K562 (cell line): ENCODE measurements at regions not wholly inside any gene's neighbourhood (a gene's known extent, or its start where the extent isn't known, plus 50 kb on each side); places are given as distances from the start of the nearest gene placed in this dataset.

Experiments used
- ATAC-seq: fragments of 200-7000 bp; cut with Tn5 transposase; 3 replicates; pipeline ENCODE4 v1.9.1; 2020; ENCODE audit warnings: moderate library complexity
- BruUV-seq: library from RNA; stranded (reverse); fragments of 400-500 nt; replicated peaks from 2 replicates; lab custom pipeline; 2021; lab: Mats Ljungman, UMichigan
- CTCF ChIA-PET: fragments of 300-600 bp; formaldehyde crosslinking; extraction: SDS; loops from one replicate; lab custom pipeline; 2021; ENCODE audit warnings: low intra/inter-chr PET ratio; lab: Yijun Ruan, JAX
- POLR2A ChIA-PET: fragments of 300-600, 350-650 bp; sonication (Branson Sonifier 250); formaldehyde crosslinking; extraction: SDS; loops from one replicate; lab custom pipeline; 2021; ENCODE audit warnings: antibody characterized with exemption, inconsistent platforms; lab: Yijun Ruan, JAX
- DNase-seq, 4 experiments: peaks; one replicate each; pipeline versions ENCODE4 v3.0.0 to v3.0.0-alpha.2; 2011 to 2018; ENCODE audit warnings: low spot score in 3 of 4, mixed read lengths in 3 of 4; ENCODE audit errors: extremely low read depth in 1 of 4
- FAIRE-seq: peaks from 2 replicates; lab custom pipeline; 2011; peaks lifted over from hg19 to GRCh38; lab: Jason Lieb, UNC
- H2AFZ ChIP-seq: 2 replicates; pipeline ENCODE4 v1.6.0; 2011; ENCODE audit warnings: low read depth, low read length, control low read depth, inconsistent platforms
- H3K27ac ChIP-seq: fragments of 200-600 bp; 3 replicates; pipeline ENCODE4 v1.8.0; 2011; ENCODE audit warnings: low read depth, mild to moderate bottlenecking, control low read depth, inconsistent platforms, low read length, moderate library complexity, mixed read lengths; ENCODE audit errors: extremely low read depth
- H3K27me3 ChIP-seq, 2 experiments: fragments of 300-600 bp in 1 of 2; 2 replicates in 1 of 2; 3 replicates in 1 of 2; pipeline versions ENCODE4 v1.6.0 to v1.8.0; 2011; ENCODE audit warnings: inconsistent platforms in 2 of 2, low read length in 2 of 2, mild to moderate bottlenecking in 1 of 2, mixed read lengths in 1 of 2, moderate library complexity in 1 of 2; ENCODE audit not compliant: control insufficient read depth in 2 of 2, insufficient read depth in 2 of 2
- H3K36me3 ChIP-seq: fragments of 300-600 bp; 3 replicates; pipeline ENCODE4 v1.8.0; 2011; ENCODE audit warnings: mild to moderate bottlenecking, low read length, inconsistent platforms; ENCODE audit not compliant: control insufficient read depth, insufficient read depth
- H3K4me1 ChIP-seq, 2 experiments: fragments of 200-600 bp in 1 of 2; replicated peaks in 1 of 2; 2 replicates in 1 of 2; 3 replicates in 1 of 2; pipeline versions ENCODE4 v1.5.1 to v1.8.0; 2011; ENCODE audit warnings: inconsistent platforms in 2 of 2, low read length in 2 of 2, mild to moderate bottlenecking in 1 of 2, mixed read lengths in 1 of 2, moderate library complexity in 1 of 2; ENCODE audit not compliant: control insufficient read depth in 2 of 2, insufficient read depth in 2 of 2
- H3K4me2 ChIP-seq: 2 replicates; pipeline ENCODE4 v1.6.1; 2011; ENCODE audit warnings: low read length, control low read depth, inconsistent platforms, mixed read lengths; ENCODE audit not compliant: insufficient read depth
- H3K4me3 ChIP-seq: fragments of 200-600 bp; sonication (generic), shearing (Covaris generic); 2 replicates; pipeline ENCODE4 v1.5.1; 2016; ENCODE audit warnings: control low read depth, inconsistent platforms
- H3K79me2 ChIP-seq: fragments of 200-600 bp; 3 replicates; pipeline ENCODE4 v1.8.0; 2011; ENCODE audit warnings: low read length, inconsistent platforms; ENCODE audit not compliant: control insufficient read depth, insufficient read depth
- H3K9ac ChIP-seq, 2 experiments: 2 replicates each; pipeline versions ENCODE4 v1.6.0 to v1.6.1; 2011; ENCODE audit warnings: low read depth in 2 of 2, low read length in 2 of 2, control low read depth in 1 of 2, inconsistent platforms in 1 of 2, mild to moderate bottlenecking in 1 of 2, mixed read lengths in 1 of 2; ENCODE audit not compliant: insufficient read depth in 1 of 2
- H3K9me1 ChIP-seq: one replicate; pipeline ENCODE4 v1.6.0; 2011; ENCODE audit warnings: inconsistent platforms, mild to moderate bottlenecking, low read length, moderate library complexity; ENCODE audit not compliant: control insufficient read depth, insufficient read depth
- H3K9me3 ChIP-seq: replicated peaks from 2 replicates; pipeline ENCODE4 v1.5.1; 2011; ENCODE audit warnings: low read depth, low read length, inconsistent platforms; ENCODE audit not compliant: control insufficient read depth, insufficient read depth
- H4K20me1 ChIP-seq: replicated peaks from 2 replicates; pipeline ENCODE4 v1.6.1; 2011; ENCODE audit warnings: low read length, inconsistent platforms, mixed read lengths; ENCODE audit not compliant: control insufficient read depth, insufficient read depth
- HDAC6 ChIP-seq: IDR thresholded peaks from 2 replicates; pipeline ENCODE4 v1.6.1; 2012; ENCODE audit warnings: low read depth, mild to moderate bottlenecking, control low read depth, inconsistent platforms, low read length, moderate library complexity
- HEY1 ChIP-seq: fragments of 250-450 bp; sonication (Bioruptor Pico); IDR thresholded peaks from 2 replicates; pipeline ENCODE4 v1.5.0; 2020; ENCODE audit warnings: mild to moderate bottlenecking, moderate library complexity, borderline replicate concordance
- HMG20A ChIP-seq: fragments of 450-650 bp; formaldehyde crosslinking; conservative IDR thresholded peaks from 2 replicates; pipeline ENCODE4 v1.4.0; 2020; ENCODE audit warnings: mild to moderate bottlenecking, mixed read lengths
- MECOM ChIP-seq: fragments of 250-450 bp; sonication (Bioruptor Pico); IDR thresholded peaks from 2 replicates; pipeline ENCODE4 v1.8.0; 2022; ENCODE audit warnings: inconsistent platforms
- MEF2D ChIP-seq: conservative IDR thresholded peaks from 2 replicates; pipeline ENCODE4 v1.6.1; 2016; ENCODE audit warnings: low read depth, missing genetic modification characterization, missing compliant biosample characterization
- NCOA6 ChIP-seq: fragments of 450-650 bp; IDR thresholded peaks from 2 replicates; pipeline ENCODE4 v1.6.1; 2017; ENCODE audit warnings: mild to moderate bottlenecking
- NFE2L1 ChIP-seq: fragments of 450-650 bp; IDR thresholded peaks from 2 replicates; pipeline ENCODE4 v1.6.1; 2016; ENCODE audit warnings: missing genetic modification characterization, low read depth, mild to moderate bottlenecking, missing compliant biosample characterization, moderate library complexity, borderline replicate concordance
- PKNOX1 ChIP-seq: fragments of 450-650 bp; IDR thresholded peaks from 2 replicates; pipeline ENCODE4 v1.6.1; 2016
- ZNF347 ChIP-seq: fragments of 450-650 bp; formaldehyde crosslinking; IDR thresholded peaks from 2 replicates; pipeline ENCODE4 v1.4.0; 2020; ENCODE audit warnings: low read depth, mild to moderate bottlenecking, moderate library complexity
- ZNF740 ChIP-seq, 3 experiments: fragments of 200-800 bp in 1 of 3; sonication (Bioruptor generic) in 1 of 3; sonication (generic) in 1 of 3; formaldehyde crosslinking in 1 of 3; IDR thresholded peaks; 2 replicates each; pipeline versions ENCODE4 v1.6.1 to v1.8.0; 2016 to 2022; ENCODE audit warnings: mild to moderate bottlenecking in 2 of 3, missing compliant biosample characterization in 2 of 3, missing genetic modification characterization in 2 of 3, missing genetic modification reagents in 1 of 3
- WGBS: fragments of 100-300 bp; shearing (Covaris generic); methylation state at CpG from one replicate; pipeline ENCODE4 v1.1.6; 2016; ENCODE audit warnings: low coverage, mixed read lengths; ENCODE audit not compliant: insufficient coverage; ENCODE audit errors: missing lambda C conversion rate; 5-methylcytosine and 5-hydroxymethylcytosine counted together
- in situ Hi-C: fragments of 300-500 bp; cut with MboI; formaldehyde crosslinking; loops from 4 replicates; pipeline ENCODE4 v1.15.0; 2018; ENCODE audit warnings: inconsistent platforms, mixed read lengths
- intact Hi-C: fragments of 100-400 bp; cut with micrococcal nuclease; formaldehyde crosslinking; loops from 2 replicates; pipeline ENCODE4 v1.14.2; 2022
- TF ChIP-seq, protein P1 (sequence below), 2 experiments: fragments of 450-650 bp; formaldehyde crosslinking in 1 of 2; IDR thresholded peaks; 2 replicates each; pipeline versions ENCODE4 v1.4.0 to v1.6.1; 2014 to 2020; ENCODE audit warnings: mild to moderate bottlenecking in 2 of 2, borderline replicate concordance in 1 of 2, low read depth in 1 of 2

GRCh38 chr2:175309799-175310198 is 128.3 kb upstream of the ATP5MC3 start:
- DNase-seq (peak; percentile 35 to 68 (median 43)), ATAC-seq (peak; percentile 93), FAIRE-seq (peak; percentile 79)
- in situ Hi-C loops = no loop called here
- ChIA-PET CTCF (interaction anchor here (0.7 kb wide), 1 partner anchor 1815 kb away, joined by 3 read pairs; no protein-coding TSS in a partner anchor), POLR2A (no interaction called here)
- no peak overlapping the region for H3K27ac ChIP-seq
- H3K9me3 ChIP-seq = no peaks in the 10 kb centered on the region
- H2AFZ ChIP-seq = no peak overlapping the region
- H3K27me3 ChIP-seq = peaks cover 0 to 3% of the 10 kb centered on the region in 2 experiments; a peak in 2 of 5 replicates
- H3K9ac ChIP-seq = no peak overlapping the region
- no peak overlapping the region for H3K4me3 ChIP-seq
- H3K4me2 ChIP-seq = no peak overlapping the region
- no peaks in the 10 kb centered on the region for H4K20me1 ChIP-seq
- H3K4me1 ChIP-seq = no peaks in the 10 kb centered on the region; a peak in 1 of 5 replicates
- 4% methylated on average over 3 of the region's 3 CpGs for WGBS
- intact Hi-C loops = loop anchor here (2.0 kb wide), 2 partner anchors 19 to 777 kb away; no protein-coding TSS in a partner anchor
- no peaks in the 10 kb centered on the region for H3K9me1 ChIP-seq
- H3K36me3 ChIP-seq = no peaks in the 10 kb centered on the region
- BruUV-seq = no TSS peak
- H3K79me2 ChIP-seq = no peaks in the 10 kb centered on the region
- TF ChIP-seq HMG20A (CRISPR knock-in tag) (no peak), PKNOX1 (no peak), HDAC6 (no peak), ZNF740 (CRISPR knock-in tag; IDR thresholded peaks at IDR 0.05) (no peak), ZNF740 (tag; IDR thresholded peaks at IDR 0.05) (0 out of 4 replicates have a peak, but pooled peaks of 1 of the 2 experiments have one; percentile 20), NCOA6 (no peak), ZNF347 (CRISPR knock-in tag) (no peak), NFE2L1 (tag) (no peak), MEF2D (tag) (no peak), HEY1 (CRISPR knock-in tag) (no peak), MECOM (CRISPR knock-in tag) (no peak)
- TF ChIP-seq, protein P1, sequence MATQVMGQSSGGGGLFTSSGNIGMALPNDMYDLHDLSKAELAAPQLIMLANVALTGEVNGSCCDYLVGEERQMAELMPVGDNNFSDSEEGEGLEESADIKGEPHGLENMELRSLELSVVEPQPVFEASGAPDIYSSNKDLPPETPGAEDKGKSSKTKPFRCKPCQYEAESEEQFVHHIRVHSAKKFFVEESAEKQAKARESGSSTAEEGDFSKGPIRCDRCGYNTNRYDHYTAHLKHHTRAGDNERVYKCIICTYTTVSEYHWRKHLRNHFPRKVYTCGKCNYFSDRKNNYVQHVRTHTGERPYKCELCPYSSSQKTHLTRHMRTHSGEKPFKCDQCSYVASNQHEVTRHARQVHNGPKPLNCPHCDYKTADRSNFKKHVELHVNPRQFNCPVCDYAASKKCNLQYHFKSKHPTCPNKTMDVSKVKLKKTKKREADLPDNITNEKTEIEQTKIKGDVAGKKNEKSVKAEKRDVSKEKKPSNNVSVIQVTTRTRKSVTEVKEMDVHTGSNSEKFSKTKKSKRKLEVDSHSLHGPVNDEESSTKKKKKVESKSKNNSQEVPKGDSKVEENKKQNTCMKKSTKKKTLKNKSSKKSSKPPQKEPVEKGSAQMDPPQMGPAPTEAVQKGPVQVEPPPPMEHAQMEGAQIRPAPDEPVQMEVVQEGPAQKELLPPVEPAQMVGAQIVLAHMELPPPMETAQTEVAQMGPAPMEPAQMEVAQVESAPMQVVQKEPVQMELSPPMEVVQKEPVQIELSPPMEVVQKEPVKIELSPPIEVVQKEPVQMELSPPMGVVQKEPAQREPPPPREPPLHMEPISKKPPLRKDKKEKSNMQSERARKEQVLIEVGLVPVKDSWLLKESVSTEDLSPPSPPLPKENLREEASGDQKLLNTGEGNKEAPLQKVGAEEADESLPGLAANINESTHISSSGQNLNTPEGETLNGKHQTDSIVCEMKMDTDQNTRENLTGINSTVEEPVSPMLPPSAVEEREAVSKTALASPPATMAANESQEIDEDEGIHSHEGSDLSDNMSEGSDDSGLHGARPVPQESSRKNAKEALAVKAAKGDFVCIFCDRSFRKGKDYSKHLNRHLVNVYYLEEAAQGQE (IDR thresholded peaks at IDR 0.05; ENCODE audit: borderline replicate concordance) = peak; percentile 38; the same call in 1 of the 2 replicates
- TF ChIP-seq, protein P1 (CRISPR knock-in tag; IDR thresholded peaks at IDR 0.05; ENCODE audit: low read depth) = no peak
